ENCODE measurements at regions not wholly inside any gene's neighbourhood (a gene's known extent, or its start where the extent isn't known, plus 50 kb on each side); places are given as distances from the start of the nearest gene placed in this dataset.

GRCh38 chr20:53831228-53831627, 237.6 kb upstream of the ZNF217 start:
- no peak overlapping the region for H3K27ac ChIP-seq (ENCODE audit: low read depth in 2 of 2, low read length in 2 of 2)
- FAIRE-seq, result no peak
- no peak for TF ChIP-seq CTCF (IDR thresholded peaks at IDR 0.05; ENCODE audit: borderline replicate concordance, extremely low read depth, insufficient read depth)

GRCh38 chr20:53829724-53830521, 236.3 kb upstream of the ZNF217 start:
- Histone ChIP-seq H3K4me3 (ENCODE audit: low read length in 3 of 3) (peak overlapping the region in 2 of 3 donors; percentile 33 to 54), H3K4me1 (ENCODE audit: control insufficient read depth in 2 of 3, insufficient read depth in 2 of 3, low read depth in 1 of 3, low read length in 3 of 3) (peaks cover 9 to 27% (median 21%) of the 10 kb centered on the region in 3 donors), H3K27me3 (ENCODE audit: control insufficient read depth, insufficient read depth, low read length) (no peaks in the 10 kb centered on the region), H3K27ac (ENCODE audit: low read depth in 2 of 2, low read length in 2 of 2) (peak overlapping the region; percentile 45 to 94), H3K36me3 (ENCODE audit: control insufficient read depth in 2 of 3, insufficient read depth in 3 of 3, low read length in 3 of 3) (no peaks in the 10 kb centered on the region), H3K9me3 (ENCODE audit: control insufficient read depth in 2 of 3, insufficient read depth in 1 of 3, low read length in 3 of 3) (no peaks in the 10 kb centered on the region), H3K9ac (ENCODE audit: low read length in 3 of 3) (peak overlapping the region in 2 of 3 donors; percentile 52 to 64)
- FAIRE-seq (no peak), DNase-seq (peak in 2 of 5 donors; percentile 50 to 72)
- intact Hi-C loops (cut with DNase I), result no loop called here
- TF ChIP-seq CTCF (IDR thresholded peaks at IDR 0.05; ENCODE audit: borderline replicate concordance, extremely low read depth, insufficient read depth), result no peak

More at GRCh38 chr20:53831228-53831627, 237.6 kb upstream of the ZNF217 start:
- no peak overlapping the region for H3K9ac ChIP-seq (ENCODE audit: low read length in 3 of 3)
- H3K4me1 ChIP-seq (ENCODE audit: control insufficient read depth in 2 of 3, insufficient read depth in 2 of 3, low read depth in 1 of 3, low read length in 3 of 3), result peaks cover 9 to 27% (median 21%) of the 10 kb centered on the region in 3 donors
- H3K9me3 ChIP-seq (ENCODE audit: control insufficient read depth in 2 of 3, insufficient read depth in 1 of 3, low read length in 3 of 3), result no peaks in the 10 kb centered on the region
- no peak overlapping the region for H3K4me3 ChIP-seq (ENCODE audit: low read length in 3 of 3)
- H3K36me3 ChIP-seq (ENCODE audit: control insufficient read depth in 2 of 3, insufficient read depth in 3 of 3, low read length in 3 of 3), result no peaks in the 10 kb centered on the region
- H3K27me3 ChIP-seq (ENCODE audit: control insufficient read depth, insufficient read depth, low read length), result no peaks in the 10 kb centered on the region
- no peak for DNase-seq
- intact Hi-C loops (cut with DNase I), result no loop called here

DNA sequence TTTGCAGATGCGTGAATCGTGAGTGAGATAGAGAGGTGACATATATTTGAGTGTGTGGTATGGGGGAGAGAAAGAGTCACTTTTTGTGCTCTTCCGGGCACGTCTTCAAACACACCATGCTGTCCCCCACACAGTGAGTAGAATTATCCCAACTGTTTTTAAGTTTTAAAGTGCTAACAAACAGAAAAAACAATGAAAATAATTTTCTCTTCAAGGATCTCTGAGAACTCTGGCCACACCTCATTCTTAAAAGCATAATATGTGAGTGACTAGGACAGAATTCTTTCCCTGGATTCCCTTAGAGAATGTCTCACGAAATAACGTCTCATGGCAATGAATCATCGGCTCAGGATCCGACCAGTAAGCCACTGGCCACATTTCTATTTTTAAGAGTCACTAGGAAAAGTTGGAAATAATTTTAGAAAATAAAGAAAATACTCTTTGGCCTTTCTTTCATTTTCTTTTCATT, 235.7 kb upstream of the ZNF217 start:
- no peak for TF ChIP-seq CTCF (IDR thresholded peaks at IDR 0.05; ENCODE audit: borderline replicate concordance, extremely low read depth, insufficient read depth)
- intact Hi-C loops (cut with DNase I), result no loop called here
- H3K9me3 ChIP-seq (ENCODE audit: control insufficient read depth in 2 of 3, insufficient read depth in 1 of 3, low read length in 3 of 3), result no peaks in the 10 kb centered on the region
- H3K36me3 ChIP-seq (ENCODE audit: control insufficient read depth in 2 of 3, insufficient read depth in 3 of 3, low read length in 3 of 3), result no peaks in the 10 kb centered on the region
- H3K27ac ChIP-seq (ENCODE audit: low read depth in 2 of 2, low read length in 2 of 2), result peak overlapping the region; percentile 45 to 94
- H3K9ac ChIP-seq (ENCODE audit: low read length in 3 of 3), result peak overlapping the region; percentile 39 to 64 (median 52)
- H3K27me3 ChIP-seq (ENCODE audit: control insufficient read depth, insufficient read depth, low read length), result no peaks in the 10 kb centered on the region
- peaks cover 9 to 27% (median 21%) of the 10 kb centered on the region in 3 donors for H3K4me1 ChIP-seq (ENCODE audit: control insufficient read depth in 2 of 3, insufficient read depth in 2 of 3, low read depth in 1 of 3, low read length in 3 of 3)
- DNase-seq (peak in 1 of 5 donors; percentile 35), FAIRE-seq (no peak)
- peak overlapping the region; percentile 9 to 54 (median 33) for H3K4me3 ChIP-seq (ENCODE audit: low read length in 3 of 3)

Data from kidney (tissue), 13 donors.